ENCODE measurements at regions not wholly inside any gene's neighbourhood (a gene's known extent, or its start where the extent isn't known, plus 50 kb on each side); places are given as distances from the start of the nearest gene placed in this dataset.

DNA sequence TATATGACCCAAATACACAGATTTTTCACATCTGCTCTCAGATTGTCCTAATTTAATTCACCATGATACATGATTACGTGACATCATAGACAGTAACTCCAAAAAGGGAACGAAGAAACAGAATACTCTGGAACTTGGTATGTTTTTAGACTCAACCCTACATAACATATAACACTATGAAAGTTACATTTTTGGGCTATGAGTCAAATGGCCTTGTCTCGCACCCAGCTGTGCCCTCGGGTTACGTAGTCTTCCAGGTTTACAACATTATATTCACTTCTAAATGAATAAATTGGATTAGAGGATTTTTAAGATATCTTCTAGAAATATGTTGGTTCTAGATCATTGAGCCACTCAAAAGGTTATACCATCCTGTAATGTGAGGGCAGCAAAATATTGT, 2089.6 kb upstream of the TENM3 start:
- H3K27me3 ChIP-seq (ENCODE audit: insufficient read depth, low read depth, severe bottlenecking), result no peaks in the 10 kb centered on the region
- no peak overlapping the region for H3K27ac ChIP-seq
- H3K4me3 ChIP-seq (ENCODE audit: low read depth, low read length), result no peak overlapping the region
- TF ChIP-seq CTCF (IDR thresholded peaks at IDR 0.05; ENCODE audit: low read depth, low read length), result no peak
- no peaks in the 10 kb centered on the region for H3K36me3 ChIP-seq
- no peaks in the 10 kb centered on the region for H3K9me3 ChIP-seq (ENCODE audit: severe bottlenecking)
- DNase-seq, result no peak

GRCh38 chr4:180156684-180157083, 2086.5 kb upstream of the TENM3 start:
- Histone ChIP-seq H3K36me3 (no peaks in the 10 kb centered on the region), H3K27ac (no peak overlapping the region), H3K4me3 (ENCODE audit: low read depth, low read length) (no peak overlapping the region), H3K27me3 (ENCODE audit: insufficient read depth, low read depth, severe bottlenecking) (no peaks in the 10 kb centered on the region), H3K9me3 (ENCODE audit: severe bottlenecking) (no peaks in the 10 kb centered on the region)
- TF ChIP-seq CTCF (IDR thresholded peaks at IDR 0.05; ENCODE audit: low read depth, low read length), result no peak
- no peak for DNase-seq

DNA sequence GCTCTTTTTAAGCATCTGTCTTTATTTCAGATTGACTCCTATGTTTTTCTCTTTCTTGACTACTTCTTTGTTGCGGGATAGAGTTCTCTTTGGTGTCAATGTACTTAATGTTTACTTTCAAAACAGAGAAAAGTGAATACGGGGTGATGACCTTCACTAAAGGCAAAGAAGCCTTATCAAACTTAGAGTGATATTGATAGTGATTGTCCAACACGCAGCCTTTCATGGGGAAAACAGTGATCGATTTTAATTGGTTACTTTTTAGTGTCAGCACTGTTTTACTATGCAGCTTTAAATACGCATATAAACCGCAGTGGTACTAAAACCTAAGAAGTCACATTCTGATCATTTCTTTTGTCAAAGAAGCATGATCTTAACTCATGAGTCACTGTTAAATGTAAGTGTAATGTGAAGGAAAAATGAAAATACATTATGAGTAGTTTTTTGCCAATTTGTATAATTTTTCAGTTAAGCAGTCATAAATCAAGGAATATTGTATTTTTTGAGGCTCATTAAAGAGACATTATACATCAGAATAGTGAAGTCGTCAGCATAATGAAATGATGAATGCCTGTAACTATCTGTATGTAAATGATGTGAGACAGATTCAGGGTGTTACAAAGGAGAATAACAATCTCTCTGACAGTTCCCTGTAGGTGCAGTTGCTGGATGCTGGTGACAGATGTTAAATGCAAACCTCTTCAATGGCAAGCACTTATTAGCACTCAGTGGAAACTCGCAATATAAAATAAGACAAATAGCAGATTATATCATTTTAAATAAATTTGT, 2082.8 kb upstream of the TENM3 start:
- TF ChIP-seq CTCF (IDR thresholded peaks at IDR 0.05; ENCODE audit: low read depth, low read length), result no peak
- DNase-seq, result no peak
- no peaks in the 10 kb centered on the region for H3K36me3 ChIP-seq
- H3K9me3 ChIP-seq (ENCODE audit: severe bottlenecking), result no peaks in the 10 kb centered on the region
- no peaks in the 10 kb centered on the region for H3K27me3 ChIP-seq (ENCODE audit: insufficient read depth, low read depth, severe bottlenecking)
- no peak overlapping the region for H3K4me3 ChIP-seq (ENCODE audit: low read depth, low read length)
- no peak overlapping the region for H3K27ac ChIP-seq

DNA sequence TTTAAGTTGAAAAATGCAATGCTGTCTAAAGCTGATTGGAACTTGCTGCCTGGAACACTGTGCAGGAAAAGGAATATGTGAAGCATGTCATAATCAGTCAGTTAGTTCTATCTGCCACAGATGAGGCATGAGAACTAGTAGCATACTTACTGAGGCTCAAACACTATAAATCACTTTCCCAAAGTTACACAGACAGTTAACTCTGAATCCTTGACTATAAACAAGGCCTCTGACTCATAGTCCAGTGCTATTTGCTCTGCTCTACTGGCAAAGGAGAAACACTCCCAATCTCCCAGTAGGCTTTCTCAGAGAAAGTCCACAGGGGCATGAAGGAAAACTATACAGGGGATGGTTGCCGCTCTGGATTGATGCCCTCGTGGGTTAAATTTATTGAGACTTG, 2078.4 kb upstream of the TENM3 start:
- Histone ChIP-seq H3K27ac (no peak overlapping the region), H3K9me3 (ENCODE audit: severe bottlenecking) (no peaks in the 10 kb centered on the region), H3K27me3 (ENCODE audit: insufficient read depth, low read depth, severe bottlenecking) (no peaks in the 10 kb centered on the region), H3K36me3 (no peaks in the 10 kb centered on the region), H3K4me3 (ENCODE audit: low read depth, low read length) (no peak overlapping the region)
- no peak for DNase-seq
- TF ChIP-seq CTCF (IDR thresholded peaks at IDR 0.05; ENCODE audit: low read depth, low read length), result no peak

DNA sequence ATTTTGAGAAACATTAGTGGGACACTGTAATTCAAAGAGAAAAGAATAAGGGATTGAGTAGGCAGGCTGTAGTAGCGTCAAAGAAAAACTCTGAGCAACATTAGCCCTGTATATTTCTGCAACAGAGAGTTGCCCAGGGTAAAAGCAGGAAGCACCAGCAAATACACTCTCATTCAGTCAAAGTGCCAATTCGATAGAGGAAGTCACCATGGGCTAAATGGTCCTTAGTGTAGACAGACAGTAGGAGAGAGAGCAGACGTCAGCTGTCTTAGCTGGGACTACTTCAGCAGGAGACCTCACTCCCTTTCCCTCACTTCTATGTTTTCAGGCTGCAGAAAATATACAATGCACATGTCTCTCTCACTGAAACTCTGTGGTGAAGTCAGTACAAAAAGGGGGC, 2073.8 kb upstream of the TENM3 start:
- DNase-seq, result no peak
- no peak for TF ChIP-seq CTCF (IDR thresholded peaks at IDR 0.05; ENCODE audit: low read depth, low read length)
- Histone ChIP-seq H3K9me3 (ENCODE audit: severe bottlenecking) (no peaks in the 10 kb centered on the region), H3K36me3 (no peaks in the 10 kb centered on the region), H3K27me3 (ENCODE audit: insufficient read depth, low read depth, severe bottlenecking) (no peaks in the 10 kb centered on the region), H3K27ac (no peak overlapping the region), H3K4me3 (ENCODE audit: low read depth, low read length) (no peak overlapping the region)

DNA sequence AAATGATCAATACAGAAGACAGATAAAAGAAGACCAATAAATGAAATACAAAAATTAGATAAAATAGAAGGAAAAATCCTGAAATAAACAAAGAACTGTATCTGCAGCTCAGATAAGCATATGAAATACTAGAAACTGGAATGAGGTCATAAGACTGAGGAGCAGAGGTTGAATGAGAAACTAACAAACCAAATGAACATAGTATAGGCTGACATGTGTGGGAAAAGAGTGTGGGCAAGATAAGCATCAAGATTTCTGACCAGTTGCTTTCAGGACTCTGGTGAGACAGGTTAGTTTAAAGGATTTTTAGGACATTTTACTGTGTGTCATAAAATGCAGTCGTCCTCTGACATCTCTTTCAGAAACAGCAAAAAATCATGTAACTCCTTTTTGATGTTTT, 2073.2 kb upstream of the TENM3 start:
- TF ChIP-seq CTCF (IDR thresholded peaks at IDR 0.05; ENCODE audit: low read depth, low read length), result no peak
- DNase-seq, result no peak
- no peaks in the 10 kb centered on the region for H3K27me3 ChIP-seq (ENCODE audit: insufficient read depth, low read depth, severe bottlenecking)

More for the DNA sequence above, 2073.2 kb upstream of the TENM3 start:
- Histone ChIP-seq H3K36me3 (no peaks in the 10 kb centered on the region), H3K4me3 (ENCODE audit: low read depth, low read length) (no peak overlapping the region), H3K27ac (no peak overlapping the region), H3K9me3 (ENCODE audit: severe bottlenecking) (no peaks in the 10 kb centered on the region)
